OCI-LY3 (cell line): ENCODE measurements at regions not wholly inside any gene's neighbourhood (a gene's known extent, or its start where the extent isn't known, plus 50 kb on each side); places are given as distances from the start of the nearest gene placed in this dataset.
"Not testable (repeated sequence)": the region's sequence is repeated elsewhere in the genome, so short reads cannot be mapped to it uniquely, and the experiment has no call there.

ENCODE experiments used
- EZH2phosphoT487 ChIP-seq: fragments of 200-600 bp; shearing (Covaris generic); IDR thresholded peaks from 2 replicates; pipeline ENCODE4 v1.6.1; 2018; ENCODE audit warnings: antibody characterized with exemption, mixed run types, low read depth
- TF ChIP-seq, protein P1 (sequence below): fragments of 200-600, 300-600 bp; sonication (generic); IDR thresholded peaks from 2 replicates; pipeline ENCODE4 v1.5.1; 2014; ENCODE audit warnings: antibody characterized with exemption, low read length, low read depth

DNA sequence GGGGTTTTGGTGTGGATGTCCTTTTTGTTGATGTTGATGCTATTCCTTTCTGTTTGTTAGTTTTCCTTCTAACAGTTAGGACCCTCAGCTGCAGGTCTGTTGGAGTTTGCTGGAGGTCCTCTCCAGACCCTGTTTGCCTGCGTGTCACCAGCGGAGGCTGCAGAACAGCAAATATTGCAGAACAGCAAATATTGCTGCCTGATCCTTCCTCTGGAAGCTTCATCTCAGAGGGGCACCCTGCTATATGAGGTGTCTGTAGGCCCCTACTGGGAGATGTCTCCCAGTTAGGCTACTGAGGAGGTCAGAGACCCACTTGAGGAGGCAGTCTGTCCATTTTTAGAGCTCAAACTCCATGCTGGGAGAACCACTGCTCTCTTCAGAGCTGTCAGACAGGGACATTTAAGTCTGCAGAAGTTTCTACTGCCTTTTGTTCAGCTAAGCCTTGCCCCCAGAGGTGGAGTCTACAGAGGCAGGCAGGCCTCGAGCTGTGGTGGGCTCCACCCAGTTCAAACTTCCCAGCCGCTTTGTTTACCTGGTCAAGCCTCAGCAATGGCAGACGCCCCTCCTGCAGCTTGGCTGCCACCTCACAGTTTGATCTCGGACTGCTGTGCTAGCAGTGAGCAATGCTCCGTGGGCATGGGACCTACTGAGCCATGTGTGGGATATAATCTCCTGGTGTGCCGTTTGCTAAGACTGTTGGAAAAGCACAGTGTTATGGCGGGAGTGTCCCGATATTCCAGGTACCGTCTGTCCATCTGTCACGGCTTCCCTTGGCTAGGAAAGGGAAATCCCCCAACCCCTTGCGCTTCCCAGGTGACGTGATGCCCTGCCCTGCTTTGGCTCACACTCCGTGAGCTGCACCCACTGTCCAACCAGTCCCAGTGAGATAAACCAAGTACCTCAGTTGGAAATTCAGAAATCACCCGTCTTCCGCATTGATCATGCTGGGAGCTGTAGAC, 56.4 kb upstream of the CRYM start:
- TF ChIP-seq, protein P1, sequence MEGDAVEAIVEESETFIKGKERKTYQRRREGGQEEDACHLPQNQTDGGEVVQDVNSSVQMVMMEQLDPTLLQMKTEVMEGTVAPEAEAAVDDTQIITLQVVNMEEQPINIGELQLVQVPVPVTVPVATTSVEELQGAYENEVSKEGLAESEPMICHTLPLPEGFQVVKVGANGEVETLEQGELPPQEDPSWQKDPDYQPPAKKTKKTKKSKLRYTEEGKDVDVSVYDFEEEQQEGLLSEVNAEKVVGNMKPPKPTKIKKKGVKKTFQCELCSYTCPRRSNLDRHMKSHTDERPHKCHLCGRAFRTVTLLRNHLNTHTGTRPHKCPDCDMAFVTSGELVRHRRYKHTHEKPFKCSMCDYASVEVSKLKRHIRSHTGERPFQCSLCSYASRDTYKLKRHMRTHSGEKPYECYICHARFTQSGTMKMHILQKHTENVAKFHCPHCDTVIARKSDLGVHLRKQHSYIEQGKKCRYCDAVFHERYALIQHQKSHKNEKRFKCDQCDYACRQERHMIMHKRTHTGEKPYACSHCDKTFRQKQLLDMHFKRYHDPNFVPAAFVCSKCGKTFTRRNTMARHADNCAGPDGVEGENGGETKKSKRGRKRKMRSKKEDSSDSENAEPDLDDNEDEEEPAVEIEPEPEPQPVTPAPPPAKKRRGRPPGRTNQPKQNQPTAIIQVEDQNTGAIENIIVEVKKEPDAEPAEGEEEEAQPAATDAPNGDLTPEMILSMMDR: not testable (repeated sequence)
- not testable (repeated sequence) for TF ChIP-seq EZH2phosphoT487
